Bronchial epithelial cell (primary cell): ENCODE measurements at regions not wholly inside any gene's neighbourhood (a gene's known extent, or its start where the extent isn't known, plus 50 kb on each side); places are given as distances from the start of the nearest gene placed in this dataset.

Source experiments
- DNase-seq: peaks from one replicate; pipeline ENCODE4 v3.0.0-alpha.2; 2010; ENCODE audit warnings: low read depth
- FAIRE-seq: peaks from 2 replicates; lab custom pipeline; 2011; peaks lifted over from hg19 to GRCh38; lab: Jason Lieb, UNC
- H3K27me3 ChIP-seq: 2 replicates; pipeline ENCODE4 v1.5.1; 2011; ENCODE audit warnings: low read length; ENCODE audit not compliant: control insufficient read depth, insufficient read depth
- H3K36me3 ChIP-seq: 2 replicates; pipeline ENCODE4 v1.5.1; 2011; ENCODE audit warnings: low read length; ENCODE audit not compliant: control insufficient read depth, insufficient read depth
- H3K4me3 ChIP-seq: 2 replicates; pipeline ENCODE4 v1.5.1; 2011; ENCODE audit warnings: mild to moderate bottlenecking, low read depth, low read length, control low read depth
- TF ChIP-seq, protein P1 (sequence below): IDR thresholded peaks from 2 replicates; pipeline ENCODE4 v1.5.1; 2011; ENCODE audit warnings: mild to moderate bottlenecking, moderate library complexity, low read length, control low read depth, inconsistent platforms; ENCODE audit not compliant: insufficient read depth, severe bottlenecking

- DNase-seq (no peak), FAIRE-seq (no peak)
- H3K27me3 ChIP-seq: no peaks in the 10 kb centered on the region
- H3K4me3 ChIP-seq: no peak overlapping the region
- H3K36me3 ChIP-seq: no peaks in the 10 kb centered on the region
- TF ChIP-seq, protein P1, sequence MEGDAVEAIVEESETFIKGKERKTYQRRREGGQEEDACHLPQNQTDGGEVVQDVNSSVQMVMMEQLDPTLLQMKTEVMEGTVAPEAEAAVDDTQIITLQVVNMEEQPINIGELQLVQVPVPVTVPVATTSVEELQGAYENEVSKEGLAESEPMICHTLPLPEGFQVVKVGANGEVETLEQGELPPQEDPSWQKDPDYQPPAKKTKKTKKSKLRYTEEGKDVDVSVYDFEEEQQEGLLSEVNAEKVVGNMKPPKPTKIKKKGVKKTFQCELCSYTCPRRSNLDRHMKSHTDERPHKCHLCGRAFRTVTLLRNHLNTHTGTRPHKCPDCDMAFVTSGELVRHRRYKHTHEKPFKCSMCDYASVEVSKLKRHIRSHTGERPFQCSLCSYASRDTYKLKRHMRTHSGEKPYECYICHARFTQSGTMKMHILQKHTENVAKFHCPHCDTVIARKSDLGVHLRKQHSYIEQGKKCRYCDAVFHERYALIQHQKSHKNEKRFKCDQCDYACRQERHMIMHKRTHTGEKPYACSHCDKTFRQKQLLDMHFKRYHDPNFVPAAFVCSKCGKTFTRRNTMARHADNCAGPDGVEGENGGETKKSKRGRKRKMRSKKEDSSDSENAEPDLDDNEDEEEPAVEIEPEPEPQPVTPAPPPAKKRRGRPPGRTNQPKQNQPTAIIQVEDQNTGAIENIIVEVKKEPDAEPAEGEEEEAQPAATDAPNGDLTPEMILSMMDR: no peak
Observed at GRCh38 chr6:165220045-165220444, 89.4 kb downstream of the C6orf118 start.

DNA sequence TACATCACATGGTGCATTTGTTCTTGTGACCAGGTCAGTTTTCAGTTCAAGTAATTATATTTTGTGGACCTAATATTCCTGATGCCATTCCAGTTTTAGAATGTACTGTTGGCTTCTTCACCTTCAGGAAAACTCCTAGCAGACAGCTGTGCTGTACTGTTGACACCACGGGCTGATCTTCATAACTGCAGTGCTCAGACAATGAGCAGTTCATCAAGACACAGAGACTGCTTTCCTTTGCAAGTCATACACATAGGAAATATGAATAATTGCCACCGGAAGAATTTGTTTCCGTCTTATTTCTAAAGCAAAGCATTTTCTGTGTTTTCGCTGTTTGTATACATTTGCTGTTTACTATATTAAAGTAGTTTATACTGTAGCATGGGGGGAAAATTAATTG lies 89.8 kb downstream of the C6orf118 start:
- TF ChIP-seq, protein P1: no peak
- Histone ChIP-seq H3K27me3 (no peaks in the 10 kb centered on the region), H3K4me3 (no peak overlapping the region), H3K36me3 (no peaks in the 10 kb centered on the region)
- DNase-seq (no peak), FAIRE-seq (no peak)

DNA sequence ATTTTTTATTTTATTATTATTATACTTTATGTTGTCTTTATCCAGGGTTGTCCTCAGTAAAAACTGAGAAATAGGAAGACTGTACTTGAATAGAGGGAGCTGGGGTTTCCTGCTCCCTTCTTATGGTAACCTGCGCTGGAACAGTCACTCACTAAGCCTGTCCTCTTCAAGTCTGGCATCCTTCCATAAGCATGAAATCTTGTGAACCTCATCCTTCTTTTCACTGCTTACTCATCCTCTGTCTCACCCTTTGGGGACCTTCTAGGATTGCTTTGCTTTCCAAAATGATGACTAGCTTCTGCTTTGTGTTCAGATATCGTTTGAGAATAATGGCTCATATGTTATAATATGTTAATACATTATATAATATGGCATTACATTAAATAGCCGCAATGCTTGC lies 90.6 kb downstream of the C6orf118 start:
- FAIRE-seq (no peak), DNase-seq (peak; percentile 77)
- H3K36me3 ChIP-seq: no peaks in the 10 kb centered on the region
- TF ChIP-seq, protein P1: no peak
- no peaks in the 10 kb centered on the region for H3K27me3 ChIP-seq
- H3K4me3 ChIP-seq: no peak overlapping the region

DNA sequence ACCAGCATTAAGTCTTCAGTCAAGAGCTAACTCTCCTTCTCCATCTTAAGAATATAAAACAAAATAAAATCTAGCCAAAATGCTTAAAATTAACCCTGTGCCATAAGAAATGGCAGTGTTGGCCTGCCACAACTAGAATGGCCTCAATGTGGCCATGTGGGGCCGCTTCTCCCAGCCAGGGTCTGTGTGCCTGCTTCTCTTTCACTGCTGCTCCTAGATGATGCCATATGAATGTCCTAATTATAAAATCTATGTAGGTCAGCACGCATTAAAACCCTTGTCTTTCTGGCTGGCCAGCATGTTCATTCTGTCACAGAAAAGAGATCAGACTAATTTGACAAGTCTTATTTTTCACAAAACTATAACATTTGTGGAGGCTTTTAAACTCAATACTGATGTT lies 102.6 kb downstream of the C6orf118 start:
- Histone ChIP-seq H3K27me3 (no peaks in the 10 kb centered on the region), H3K36me3 (no peaks in the 10 kb centered on the region), H3K4me3 (no peak overlapping the region)
- FAIRE-seq: no peak
- TF ChIP-seq, protein P1: no peak
- no peak for DNase-seq

- FAIRE-seq (no peak), DNase-seq (no peak)
- TF ChIP-seq, protein P1: no peak
- Histone ChIP-seq H3K36me3 (no peaks in the 10 kb centered on the region), H3K4me3 (no peak overlapping the region), H3K27me3 (no peaks in the 10 kb centered on the region)
Observed at GRCh38 chr6:165205632-165206031, 103.8 kb downstream of the C6orf118 start.

- H3K36me3 ChIP-seq: no peaks in the 10 kb centered on the region
- H3K4me3 ChIP-seq: no peak overlapping the region
- H3K27me3 ChIP-seq: no peaks in the 10 kb centered on the region
- DNase-seq: no peak
- no peak for FAIRE-seq
- TF ChIP-seq, protein P1: no peak
Observed at GRCh38 chr6:165204807-165205545, 104.4 kb downstream of the C6orf118 start.
